BE2C (cell line): ENCODE measurements at regions not wholly inside any gene's neighbourhood (a gene's known extent, or its start where the extent isn't known, plus 50 kb on each side); places are given as distances from the start of the nearest gene placed in this dataset.

Source experiments
- DNase-seq: peaks from one replicate; pipeline ENCODE4 v3.0.0-alpha.2; 2020
- H3K27me3 ChIP-seq: fragments of 250-450 bp; sonication (Bioruptor Pico); 2 replicates; pipeline ENCODE4 v1.5.1; 2020; ENCODE audit warnings: mild to moderate bottlenecking
- H3K36me3 ChIP-seq: fragments of 250-450 bp; sonication (Bioruptor Pico); 2 replicates; pipeline ENCODE4 v1.5.1; 2020; ENCODE audit warnings: mild to moderate bottlenecking
- H3K4me1 ChIP-seq: fragments of 250-450 bp; sonication (Bioruptor Pico); 2 replicates; pipeline ENCODE4 v1.5.1; 2020
- H3K4me3 ChIP-seq: 2 replicates; pipeline ENCODE4 v1.5.1; 2011; ENCODE audit warnings: low read depth, low read length
- H3K9me3 ChIP-seq: fragments of 250-450 bp; sonication (Bioruptor Pico); 2 replicates; pipeline ENCODE4 v1.5.1; 2020
- CTCF ChIP-seq: IDR thresholded peaks from 2 replicates; pipeline ENCODE4 v1.5.1; 2012; ENCODE audit warnings: mild to moderate bottlenecking, low read depth, low read length

GRCh38 chr9:82140471-82140870, 151.9 kb downstream of the SPATA31D1 start:
- Histone ChIP-seq H3K9me3 (no peaks in the 10 kb centered on the region), H3K27me3 (no peaks in the 10 kb centered on the region), H3K4me1 (peaks cover 2% of the 10 kb centered on the region), H3K4me3 (no peak overlapping the region), H3K36me3 (no peaks in the 10 kb centered on the region)
- no peak for TF ChIP-seq CTCF
- DNase-seq: no peak

DNA sequence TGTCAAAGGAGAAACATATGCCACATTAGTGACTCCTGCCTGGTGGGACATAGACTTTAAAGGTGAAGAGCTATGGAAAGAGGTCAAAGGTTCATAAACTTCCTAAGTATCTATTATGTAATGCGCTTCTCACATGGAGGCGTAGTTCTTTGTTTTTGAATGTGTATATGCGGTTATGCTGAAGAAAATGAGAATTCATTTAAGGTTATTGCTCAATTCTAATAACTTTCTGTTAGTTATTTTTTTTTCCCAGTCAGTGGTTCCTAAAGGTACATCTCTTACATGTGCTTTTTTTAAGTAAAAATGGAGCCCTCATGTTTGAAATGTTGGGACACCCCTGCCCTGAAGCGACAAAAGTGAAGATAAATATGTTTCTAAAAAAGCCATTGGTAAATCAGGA, 156.2 kb downstream of the SPATA31D1 start:
- Histone ChIP-seq H3K27me3 (no peaks in the 10 kb centered on the region), H3K4me1 (peaks cover 13% of the 10 kb centered on the region), H3K9me3 (no peaks in the 10 kb centered on the region), H3K4me3 (no peak overlapping the region), H3K36me3 (no peaks in the 10 kb centered on the region)
- no peak for DNase-seq
- no peak for TF ChIP-seq CTCF

- Histone ChIP-seq H3K4me3 (no peak overlapping the region), H3K4me1 (peaks cover 25% of the 10 kb centered on the region)
- no peak for TF ChIP-seq CTCF
Measured at GRCh38 chr9:82146677-82147076, 158.1 kb downstream of the SPATA31D1 start.

DNA sequence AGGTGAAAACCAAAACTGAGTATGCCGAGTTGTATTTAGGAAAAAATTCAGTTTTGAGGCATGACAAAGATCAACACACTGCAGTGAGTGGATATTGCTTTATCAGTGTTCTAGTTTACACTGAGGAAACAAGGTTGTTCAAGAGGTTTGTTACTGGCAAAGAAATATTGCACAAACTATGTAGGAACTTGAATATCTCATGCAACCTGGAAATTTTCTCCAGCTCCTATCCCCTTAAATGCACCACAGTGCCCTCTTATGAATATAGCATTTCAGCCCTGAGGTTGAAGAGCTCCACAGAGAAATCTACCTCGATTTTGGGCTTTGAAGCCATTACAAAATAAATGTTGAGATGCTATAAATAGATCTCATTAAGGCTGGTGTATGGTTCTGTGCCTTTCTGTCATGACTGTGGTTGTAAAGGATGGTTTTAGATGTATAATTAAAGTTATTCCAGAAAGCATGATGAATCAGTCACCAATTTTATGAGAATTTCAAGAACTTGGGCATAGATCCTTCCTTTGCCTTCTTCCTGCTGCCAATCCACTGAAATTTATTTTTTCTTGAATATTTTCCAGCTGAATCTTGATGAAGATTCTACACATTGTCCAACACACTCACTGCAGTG, 159.3 kb downstream of the SPATA31D1 start:
- Histone ChIP-seq H3K4me3 (no peak overlapping the region), H3K27me3 (no peaks in the 10 kb centered on the region), H3K9me3 (no peaks in the 10 kb centered on the region), H3K36me3 (no peaks in the 10 kb centered on the region), H3K4me1 (peaks cover 23% of the 10 kb centered on the region)
- peak; percentile 1; the same call in 1 of the 2 replicates for TF ChIP-seq CTCF
- DNase-seq: no peak

More at GRCh38 chr9:82146677-82147076, 158.1 kb downstream of the SPATA31D1 start:
- no peaks in the 10 kb centered on the region for H3K36me3 ChIP-seq
- H3K9me3 ChIP-seq: no peaks in the 10 kb centered on the region
- H3K27me3 ChIP-seq: no peaks in the 10 kb centered on the region
- no peak for DNase-seq

- TF ChIP-seq CTCF: no peak
- Histone ChIP-seq H3K4me1 (peaks cover 23% of the 10 kb centered on the region), H3K27me3 (no peaks in the 10 kb centered on the region), H3K4me3 (no peak overlapping the region), H3K9me3 (no peaks in the 10 kb centered on the region), H3K36me3 (no peaks in the 10 kb centered on the region)
- DNase-seq: no peak
Measured at GRCh38 chr9:82148426-82148810, 159.8 kb downstream of the SPATA31D1 start.

- TF ChIP-seq CTCF: no peak
- peak; percentile 34 for DNase-seq
- Histone ChIP-seq H3K4me1 (peaks cover 23% of the 10 kb centered on the region), H3K9me3 (no peaks in the 10 kb centered on the region), H3K27me3 (no peaks in the 10 kb centered on the region), H3K36me3 (no peaks in the 10 kb centered on the region), H3K4me3 (peak overlapping the region; percentile 25)
Measured at GRCh38 chr9:82148901-82149461, 160.4 kb downstream of the SPATA31D1 start.
